ENCODE measurements at regions not wholly inside any gene's neighbourhood (a gene's known extent, or its start where the extent isn't known, plus 50 kb on each side); places are given as distances from the start of the nearest gene placed in this dataset.

DNA sequence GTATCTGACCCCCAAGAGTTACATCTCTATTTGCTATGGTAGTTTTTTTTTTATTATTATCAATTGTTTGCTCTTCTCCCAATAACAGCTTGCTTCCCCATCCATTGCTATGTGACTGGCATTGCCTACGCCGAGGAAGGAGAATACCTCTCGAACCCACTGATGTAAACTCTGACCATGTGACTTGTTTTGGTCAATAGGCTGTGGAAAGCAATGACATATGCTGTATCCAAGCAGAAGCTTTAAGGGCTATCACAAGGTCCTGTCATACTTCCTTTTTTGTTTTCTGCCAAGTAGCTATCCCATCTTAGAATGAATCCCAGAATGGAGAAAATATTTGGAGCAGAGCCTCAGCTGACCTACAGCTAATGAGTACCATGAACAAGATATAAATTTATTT lies 111.0 kb upstream of the FRMD4B start:
- TF ChIP-seq, protein P1, sequence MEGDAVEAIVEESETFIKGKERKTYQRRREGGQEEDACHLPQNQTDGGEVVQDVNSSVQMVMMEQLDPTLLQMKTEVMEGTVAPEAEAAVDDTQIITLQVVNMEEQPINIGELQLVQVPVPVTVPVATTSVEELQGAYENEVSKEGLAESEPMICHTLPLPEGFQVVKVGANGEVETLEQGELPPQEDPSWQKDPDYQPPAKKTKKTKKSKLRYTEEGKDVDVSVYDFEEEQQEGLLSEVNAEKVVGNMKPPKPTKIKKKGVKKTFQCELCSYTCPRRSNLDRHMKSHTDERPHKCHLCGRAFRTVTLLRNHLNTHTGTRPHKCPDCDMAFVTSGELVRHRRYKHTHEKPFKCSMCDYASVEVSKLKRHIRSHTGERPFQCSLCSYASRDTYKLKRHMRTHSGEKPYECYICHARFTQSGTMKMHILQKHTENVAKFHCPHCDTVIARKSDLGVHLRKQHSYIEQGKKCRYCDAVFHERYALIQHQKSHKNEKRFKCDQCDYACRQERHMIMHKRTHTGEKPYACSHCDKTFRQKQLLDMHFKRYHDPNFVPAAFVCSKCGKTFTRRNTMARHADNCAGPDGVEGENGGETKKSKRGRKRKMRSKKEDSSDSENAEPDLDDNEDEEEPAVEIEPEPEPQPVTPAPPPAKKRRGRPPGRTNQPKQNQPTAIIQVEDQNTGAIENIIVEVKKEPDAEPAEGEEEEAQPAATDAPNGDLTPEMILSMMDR (IDR thresholded peaks at IDR 0.05; ENCODE audit: insufficient read depth, low read length, severe bottlenecking): no peak
- no peak for FAIRE-seq
- no peaks in the 10 kb centered on the region for H3K36me3 ChIP-seq (ENCODE audit: control insufficient read depth, insufficient read depth, low read length)

GRCh38 chr3:69494185-69494584 lies 108.3 kb upstream of the FRMD4B start:
- Histone ChIP-seq H3K27me3 (ENCODE audit: control insufficient read depth, insufficient read depth, low read length) (no peaks in the 10 kb centered on the region), H3K36me3 (ENCODE audit: control insufficient read depth, insufficient read depth, low read length) (no peaks in the 10 kb centered on the region), H3K4me3 (ENCODE audit: low read depth, low read length) (no peak overlapping the region)
- FAIRE-seq (no peak), DNase-seq (ENCODE audit: low read depth) (no peak)
- TF ChIP-seq, protein P1 (IDR thresholded peaks at IDR 0.05; ENCODE audit: insufficient read depth, low read length, severe bottlenecking): no peak

More for the DNA sequence above, 111.0 kb upstream of the FRMD4B start:
- DNase-seq (ENCODE audit: low read depth): no peak
- Histone ChIP-seq H3K4me3 (ENCODE audit: low read depth, low read length) (no peak overlapping the region), H3K27me3 (ENCODE audit: control insufficient read depth, insufficient read depth, low read length) (no peaks in the 10 kb centered on the region)

DNA sequence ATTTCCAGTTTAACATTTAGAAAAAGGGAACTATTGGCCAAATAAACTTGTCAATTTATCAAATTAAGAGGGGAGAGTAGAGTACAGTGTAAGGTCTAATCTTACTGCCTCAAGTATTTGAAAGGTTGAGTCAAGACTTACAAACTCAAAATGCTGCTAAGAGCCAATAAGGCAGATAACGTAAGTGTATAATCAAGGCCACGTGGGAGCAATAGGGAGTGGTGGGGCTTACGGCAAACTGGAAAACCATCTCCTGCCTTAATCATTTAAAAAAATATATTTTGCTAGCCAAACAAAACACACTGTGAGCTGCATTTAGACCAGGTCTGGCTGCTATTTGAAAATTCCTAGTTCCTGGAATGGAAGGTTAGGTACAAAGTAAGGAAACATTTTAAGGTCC lies 107.3 kb upstream of the FRMD4B start:
- H3K4me3 ChIP-seq (ENCODE audit: low read depth, low read length): no peak overlapping the region
- DNase-seq (ENCODE audit: low read depth): no peak
- no peaks in the 10 kb centered on the region for H3K27me3 ChIP-seq (ENCODE audit: control insufficient read depth, insufficient read depth, low read length)
- no peaks in the 10 kb centered on the region for H3K36me3 ChIP-seq (ENCODE audit: control insufficient read depth, insufficient read depth, low read length)
- no peak for FAIRE-seq
- TF ChIP-seq, protein P1 (IDR thresholded peaks at IDR 0.05; ENCODE audit: insufficient read depth, low read length, severe bottlenecking): no peak

DNA sequence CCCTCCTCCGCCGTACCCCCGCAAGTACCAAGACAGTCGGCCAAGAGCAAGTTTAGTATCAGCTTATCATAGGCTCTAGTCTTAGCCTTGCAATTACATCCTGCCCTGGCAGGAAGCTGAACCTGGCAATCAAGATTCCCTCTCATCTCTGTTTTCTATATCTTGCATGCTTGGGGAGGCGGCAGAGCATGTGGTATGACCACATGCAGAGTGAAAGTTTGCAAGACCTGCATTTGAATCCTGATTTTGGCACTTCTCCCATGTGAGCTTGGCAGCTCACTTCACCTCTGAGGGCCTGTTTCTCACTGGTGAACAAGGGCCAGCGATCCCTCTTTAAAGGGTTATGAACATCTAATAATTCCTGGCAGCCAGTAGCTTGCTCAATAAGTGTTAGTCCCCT lies 106.1 kb upstream of the FRMD4B start:
- Histone ChIP-seq H3K27me3 (ENCODE audit: control insufficient read depth, insufficient read depth, low read length) (no peaks in the 10 kb centered on the region), H3K4me3 (ENCODE audit: low read depth, low read length) (no peak overlapping the region), H3K36me3 (ENCODE audit: control insufficient read depth, insufficient read depth, low read length) (no peaks in the 10 kb centered on the region)
- TF ChIP-seq, protein P1 (IDR thresholded peaks at IDR 0.05; ENCODE audit: insufficient read depth, low read length, severe bottlenecking): no peak
- DNase-seq (ENCODE audit: low read depth) (no peak), FAIRE-seq (peak; percentile 82)

DNA sequence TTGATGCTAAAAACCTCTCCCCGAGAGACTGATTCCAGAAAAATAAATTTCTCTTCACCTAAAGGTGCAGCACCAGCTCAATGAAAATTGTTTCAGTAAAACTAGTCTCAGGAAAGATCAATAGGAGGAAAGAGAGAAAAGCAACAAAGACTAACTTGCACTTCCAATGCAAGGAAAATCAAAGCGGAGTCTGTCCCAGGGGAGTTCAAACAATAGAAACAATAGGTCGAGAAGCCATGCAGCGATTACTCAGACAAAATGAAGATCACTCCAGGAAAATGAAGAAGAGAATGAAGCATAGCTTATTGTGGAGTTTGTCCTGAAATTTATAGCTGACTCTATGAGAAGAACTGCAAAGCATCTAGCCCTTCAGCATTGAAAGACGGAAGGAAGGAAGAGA lies 105.1 kb upstream of the FRMD4B start:
- no peaks in the 10 kb centered on the region for H3K27me3 ChIP-seq (ENCODE audit: control insufficient read depth, insufficient read depth, low read length)
- FAIRE-seq: no peak

DNA sequence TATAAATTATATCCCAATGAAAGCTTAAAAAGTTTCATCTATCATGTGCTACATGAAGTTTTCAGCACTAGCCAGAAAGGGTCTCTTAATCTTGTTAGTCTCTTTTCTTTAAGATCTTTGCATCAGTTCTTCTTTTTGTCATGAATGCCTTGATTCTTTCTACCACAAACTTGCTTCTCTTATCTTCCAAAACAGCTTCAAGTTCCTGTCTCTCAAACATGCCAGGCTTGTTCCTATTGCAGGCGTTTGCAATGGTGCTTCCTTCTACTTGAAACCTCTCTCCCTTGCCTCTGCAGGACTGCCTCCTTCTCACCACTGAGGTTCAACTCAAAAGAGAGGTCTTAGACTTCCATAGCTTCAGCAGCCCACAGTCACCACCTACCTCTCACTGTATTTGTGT lies 104.3 kb upstream of the FRMD4B start:
- H3K4me3 ChIP-seq (ENCODE audit: low read depth, low read length): no peak overlapping the region
- TF ChIP-seq, protein P1 (IDR thresholded peaks at IDR 0.05; ENCODE audit: insufficient read depth, low read length, severe bottlenecking): no peak
- no peaks in the 10 kb centered on the region for H3K27me3 ChIP-seq (ENCODE audit: control insufficient read depth, insufficient read depth, low read length)
- DNase-seq (ENCODE audit: low read depth) (no peak), FAIRE-seq (no peak)
- peaks cover 1% of the 10 kb centered on the region for H3K36me3 ChIP-seq (ENCODE audit: control insufficient read depth, insufficient read depth, low read length)

More for the DNA sequence above, 105.1 kb upstream of the FRMD4B start:
- TF ChIP-seq, protein P1 (IDR thresholded peaks at IDR 0.05; ENCODE audit: insufficient read depth, low read length, severe bottlenecking): no peak
- H3K4me3 ChIP-seq (ENCODE audit: low read depth, low read length): no peak overlapping the region
- no peak for DNase-seq (ENCODE audit: low read depth)
- H3K36me3 ChIP-seq (ENCODE audit: control insufficient read depth, insufficient read depth, low read length): peaks cover 1% of the 10 kb centered on the region

All from bronchial epithelial cell (primary cell).